NT2/D1 (cell line): ENCODE measurements at regions not wholly inside any gene's neighbourhood (a gene's known extent, or its start where the extent isn't known, plus 50 kb on each side); places are given as distances from the start of the nearest gene placed in this dataset.

Experiments used
- SUZ12 ChIP-seq: IDR thresholded peaks from 2 replicates; pipeline ENCODE4 v1.6.1; 2011; ENCODE audit not compliant: insufficient read length, insufficient read depth; ENCODE audit errors: extremely low read depth
- YY1 ChIP-seq: IDR thresholded peaks from 2 replicates; pipeline ENCODE4 v1.6.1; 2011; ENCODE audit not compliant: insufficient read length, insufficient read depth
- ZNF274 ChIP-seq: IDR thresholded peaks from 2 replicates; pipeline ENCODE4 v1.6.1; 2011; ENCODE audit warnings: mild to moderate bottlenecking, low read depth, low read length

DNA sequence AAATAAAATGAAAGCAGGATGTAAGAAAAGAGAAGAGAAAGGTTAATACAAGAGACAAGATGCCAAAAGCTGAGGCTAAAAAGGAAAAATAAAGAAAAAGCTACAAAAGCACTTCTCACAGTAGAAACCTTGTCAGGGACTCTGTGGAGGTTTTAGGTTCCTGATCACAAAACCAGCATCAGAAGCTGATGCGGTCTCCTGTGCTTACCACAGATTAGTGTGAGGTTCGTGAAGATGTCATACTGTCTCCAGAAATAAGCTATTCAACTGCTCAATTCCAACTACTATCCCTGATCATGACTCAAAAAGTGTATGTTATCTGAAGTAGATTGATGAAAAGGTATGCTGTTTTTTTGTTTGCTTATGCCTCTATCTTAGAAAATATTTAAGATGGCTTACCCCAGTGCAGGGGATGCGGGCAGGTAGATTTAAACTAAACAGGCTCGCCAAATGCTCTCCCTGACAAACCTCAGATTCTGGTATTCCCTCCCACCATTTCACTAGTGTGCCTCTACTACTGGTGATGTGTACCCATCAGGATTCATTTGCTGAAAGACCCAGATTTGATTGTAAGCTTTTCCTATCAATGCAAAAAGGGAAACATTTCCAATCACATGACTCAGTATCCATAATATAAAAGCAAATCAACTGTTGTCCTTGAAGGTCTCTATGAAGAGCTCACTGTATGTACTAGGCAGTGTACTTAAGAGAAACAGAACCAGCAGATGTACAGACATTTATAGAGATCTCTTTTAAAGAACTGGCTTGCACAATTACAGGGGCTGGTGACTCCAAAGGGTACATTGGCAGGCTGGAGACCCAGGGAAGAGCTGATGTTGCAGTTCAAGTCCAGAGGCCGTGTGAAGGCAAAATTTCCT, 169.5 kb upstream of the FOXN3 start:
- TF ChIP-seq ZNF274 (no peak), YY1 (no peak), SUZ12 (no peak)
